ENCODE measurements at regions not wholly inside any gene's neighbourhood (a gene's known extent, or its start where the extent isn't known, plus 50 kb on each side); places are given as distances from the start of the nearest gene placed in this dataset.
"Not testable (repeated sequence)": the region's sequence is repeated elsewhere in the genome, so short reads cannot be mapped to it uniquely, and the experiment has no call there.

DNA sequence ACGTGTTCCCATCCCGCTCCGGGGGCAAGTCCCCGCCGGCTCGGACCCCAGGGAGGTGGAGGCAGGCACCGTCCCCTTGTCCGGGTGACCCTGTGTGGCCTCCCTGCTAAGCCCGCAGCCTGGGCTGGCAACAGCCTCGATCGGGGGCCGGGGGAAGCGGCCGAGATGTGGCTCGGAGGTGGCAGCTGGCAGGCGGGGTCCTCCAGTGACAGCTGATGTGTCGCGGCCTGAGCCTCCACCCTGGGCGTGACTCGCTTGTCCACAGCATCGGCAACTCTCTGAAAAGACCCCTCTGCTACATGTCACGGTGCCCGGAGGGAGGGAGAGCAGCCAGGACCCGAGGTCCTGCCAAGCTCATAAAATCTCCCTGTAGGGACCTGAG, 124.8 kb upstream of the IRX4 start:
- DNase-seq (ENCODE audit: low spot score), result no peak

- DNase-seq (ENCODE audit: low spot score), result no peak
Observed at GRCh38 chr5:2006971-2007291, 124.2 kb upstream of the IRX4 start.

GRCh38 chr5:2006193-2006970, 123.7 kb upstream of the IRX4 start:
- DNase-seq (ENCODE audit: low spot score), result no peak

GRCh38 chr5:2005101-2006041, 122.6 kb upstream of the IRX4 start:
- no peak for DNase-seq (ENCODE audit: low spot score)

GRCh38 chr5:2003690-2004365, 121.1 kb upstream of the IRX4 start:
- DNase-seq (ENCODE audit: low spot score), result no peak

- no peak for DNase-seq (ENCODE audit: low spot score)
Observed at GRCh38 chr5:2003206-2003605, 120.5 kb upstream of the IRX4 start.

DNA sequence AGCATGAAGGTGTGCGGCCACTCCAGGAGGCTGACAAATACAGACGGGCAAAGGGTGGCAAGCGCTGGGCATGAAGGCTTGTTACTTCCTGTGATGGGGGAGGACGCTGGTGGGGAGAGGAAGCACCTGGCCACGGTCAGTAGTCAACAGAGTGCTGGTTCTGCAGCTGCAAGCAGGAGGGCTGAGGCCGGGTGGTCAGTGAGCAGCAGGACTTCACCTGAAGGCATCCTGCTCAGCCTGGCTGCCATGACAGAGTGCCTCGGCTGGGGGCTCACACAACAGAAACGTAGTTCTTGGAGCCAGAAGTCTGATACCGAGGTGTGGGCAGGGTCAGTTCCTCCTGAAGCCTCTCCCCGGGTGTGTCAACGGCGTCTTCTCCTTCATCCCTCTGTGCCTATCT, 118.6 kb upstream of the IRX4 start:
- DNase-seq (ENCODE audit: low spot score), result no peak

- no peak for DNase-seq (ENCODE audit: low spot score)
Observed at GRCh38 chr5:2000591-2000990, 117.9 kb upstream of the IRX4 start.

- DNase-seq (ENCODE audit: low spot score), result no peak
Observed at GRCh38 chr5:1999794-2000193, 117.1 kb upstream of the IRX4 start.

- DNase-seq (ENCODE audit: low spot score), result no peak
Observed at GRCh38 chr5:1998716-1999317, 116.1 kb upstream of the IRX4 start.

GRCh38 chr5:1998348-1998669, 115.6 kb upstream of the IRX4 start:
- DNase-seq (ENCODE audit: low spot score), result no peak

DNA sequence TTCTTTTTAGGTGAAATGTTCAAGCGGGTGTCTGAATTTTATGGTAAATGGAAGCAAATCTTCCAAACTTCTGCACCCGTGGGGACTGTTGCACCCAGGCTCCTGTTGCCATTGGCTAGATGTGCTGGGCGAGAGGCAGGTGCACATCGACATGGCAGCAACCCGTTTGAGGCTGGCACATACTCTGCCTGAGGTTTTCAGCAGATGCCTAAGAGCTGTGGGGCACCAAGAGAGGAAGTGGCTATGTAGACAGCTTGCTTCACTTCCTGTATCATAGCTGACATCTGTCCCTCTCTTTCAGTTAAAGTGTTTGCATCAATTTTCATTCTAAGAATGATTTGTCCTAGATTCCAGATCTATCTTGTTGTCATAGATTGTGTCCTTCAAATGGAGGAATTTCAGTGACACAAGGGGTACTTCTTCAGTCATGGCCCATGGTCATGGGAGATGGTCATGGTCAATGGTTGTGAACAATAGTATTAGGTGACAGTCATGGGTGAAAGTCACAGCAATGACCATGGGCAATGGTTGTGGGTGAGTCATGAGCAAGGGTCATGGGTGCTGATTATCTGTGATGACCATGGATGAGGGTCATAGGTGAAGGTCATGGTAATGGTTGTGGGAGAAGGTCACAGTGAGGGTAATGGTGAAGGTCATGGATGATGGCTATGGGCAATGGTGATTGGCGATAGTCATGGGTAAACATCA, 115.1 kb upstream of the IRX4 start:
- no peak for DNase-seq (ENCODE audit: low spot score)

DNA sequence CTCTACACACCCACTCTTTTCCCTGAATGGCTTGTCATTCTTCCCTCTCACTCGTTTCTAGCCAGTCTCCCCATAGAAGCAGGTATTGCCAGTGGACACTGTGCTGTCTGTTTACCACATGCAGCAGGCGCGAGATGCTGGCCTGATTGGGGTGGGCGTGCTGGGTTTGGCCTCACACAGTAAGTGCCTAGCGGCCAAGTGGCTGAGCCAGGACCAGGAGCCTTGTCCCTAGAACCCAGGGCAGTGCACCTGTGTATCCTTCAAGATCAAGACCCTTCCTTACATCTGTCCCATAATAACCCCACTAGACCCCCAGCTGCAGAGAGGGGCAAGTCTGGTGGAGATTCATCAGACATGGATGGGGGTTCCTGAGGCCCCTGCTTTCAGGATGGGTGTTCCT, 112.8 kb upstream of the IRX4 start:
- DNase-seq (ENCODE audit: low spot score), result no peak

DNA sequence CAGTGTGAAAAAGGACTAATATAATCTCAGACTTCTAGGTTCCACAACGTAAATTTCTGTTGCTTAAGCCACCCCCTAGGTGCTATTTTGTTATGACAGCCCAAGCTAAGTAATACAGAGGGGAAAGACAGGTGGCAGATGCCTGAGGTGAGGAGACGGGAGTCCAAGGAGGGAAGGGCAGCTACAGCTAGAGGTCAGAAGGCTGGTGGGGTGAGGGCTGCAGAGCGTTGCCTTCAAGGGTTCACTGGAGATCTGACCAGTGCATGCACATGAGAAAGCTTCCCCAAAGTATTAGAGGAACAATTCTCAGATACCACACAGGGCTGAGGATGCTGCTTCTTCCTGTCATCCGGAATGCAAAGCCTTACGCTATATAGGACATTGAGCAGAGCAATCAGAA, 104.7 kb upstream of the IRX4 start:
- no peak for DNase-seq (ENCODE audit: low spot score)

- DNase-seq (ENCODE audit: low spot score), result no peak
Observed at GRCh38 chr5:1985781-1986180, 103.1 kb upstream of the IRX4 start.

DNA sequence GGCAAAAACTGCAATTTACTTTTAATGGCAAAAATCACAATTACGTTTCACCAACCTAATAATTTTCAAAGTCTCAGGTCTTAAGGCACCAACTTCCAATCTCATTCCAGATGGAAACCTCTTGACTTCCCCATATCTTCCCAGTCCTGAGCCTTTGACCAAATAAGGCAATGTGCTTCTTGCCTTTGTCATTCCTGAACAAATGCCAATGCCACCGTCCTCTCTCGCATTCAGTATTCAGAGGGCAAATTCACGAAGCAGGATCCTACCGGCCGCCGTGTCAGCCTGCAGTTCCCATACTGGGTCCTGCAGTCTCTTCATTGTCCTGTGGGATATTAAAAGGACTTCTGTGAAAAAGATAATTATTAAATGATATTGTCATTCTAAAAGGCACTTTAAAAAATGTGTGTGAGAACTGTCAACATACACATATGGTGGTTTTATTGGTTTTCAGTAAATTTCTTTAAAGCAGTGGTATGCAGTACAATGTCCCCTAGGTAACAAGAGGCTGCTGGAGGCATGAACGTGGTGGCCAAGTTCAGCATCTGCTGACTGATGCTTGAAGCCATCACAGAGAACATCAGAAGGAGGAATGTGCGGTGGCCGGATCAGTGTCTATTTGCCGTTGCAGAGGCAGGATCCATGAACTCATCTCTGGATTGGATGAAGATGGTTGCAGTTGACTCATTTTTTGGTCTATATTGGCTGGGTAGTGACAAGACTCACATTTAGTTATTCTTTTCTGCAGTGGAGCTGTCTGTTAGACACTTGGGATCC, 101.4 kb upstream of the IRX4 start:
- DNase-seq (ENCODE audit: low spot score), result no peak

DNA sequence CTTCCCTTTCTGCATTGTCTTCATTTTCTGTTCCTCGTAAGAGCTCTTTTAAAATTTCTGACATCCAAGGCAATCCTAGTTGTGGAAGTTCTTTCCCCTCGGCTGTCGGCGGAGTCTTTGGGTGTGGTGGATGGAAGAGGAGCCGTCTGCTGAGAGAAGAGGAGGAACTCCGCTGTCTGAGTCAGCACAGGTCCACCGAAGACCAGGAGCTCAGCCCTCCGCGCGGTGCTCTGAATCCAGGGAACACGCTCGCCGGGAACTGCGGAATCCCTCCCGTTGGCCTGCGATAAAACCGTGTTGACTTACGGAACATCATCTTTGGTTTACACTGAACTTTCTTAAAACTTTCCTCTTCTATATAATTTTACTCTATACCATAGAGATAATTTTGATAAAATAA, 100.7 kb upstream of the IRX4 start:
- DNase-seq (ENCODE audit: low spot score), result no peak

GRCh38 chr5:1982561-1982960, 99.8 kb upstream of the IRX4 start:
- not testable (repeated sequence) for DNase-seq (ENCODE audit: low spot score)

DNA sequence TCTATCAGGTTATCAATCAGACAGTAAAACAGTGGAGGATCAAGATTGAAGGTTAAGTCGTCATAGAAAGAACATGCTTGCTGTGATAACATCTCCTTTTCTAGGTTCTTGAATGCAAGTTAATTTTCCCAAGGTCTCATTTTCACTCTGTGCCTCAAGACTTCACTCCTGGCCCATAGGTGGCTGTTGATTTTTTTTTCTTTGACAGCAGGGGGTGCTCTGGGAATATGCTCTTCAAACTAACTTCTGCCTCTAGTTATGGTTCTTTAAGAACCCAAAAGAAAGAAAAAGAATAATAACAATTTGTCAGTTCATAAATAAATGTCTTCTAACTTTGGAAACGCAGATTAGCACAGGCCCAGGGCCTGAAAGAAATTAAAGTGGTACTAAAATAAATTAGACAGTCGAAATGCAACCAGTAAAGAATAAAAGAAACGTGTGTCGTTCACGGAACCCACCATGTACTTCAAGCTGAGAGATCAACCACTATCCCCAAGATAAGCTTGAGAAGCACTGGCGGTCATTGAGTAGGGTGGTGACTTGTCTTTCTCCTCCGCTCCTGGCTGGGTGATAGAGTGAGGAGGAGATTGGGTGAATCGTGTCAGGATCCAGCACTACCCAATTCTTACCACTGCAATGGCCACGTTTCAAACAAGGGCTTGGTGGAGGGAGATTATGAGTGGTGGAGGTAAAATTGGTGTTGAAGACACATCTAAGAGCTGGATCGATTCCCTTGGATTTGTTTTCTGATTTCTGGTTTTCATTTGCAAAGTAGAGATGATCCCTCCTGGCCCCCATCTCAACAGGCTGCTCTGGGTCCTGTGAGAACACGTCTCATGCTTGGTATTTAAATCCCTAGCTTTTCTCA, 93.4 kb upstream of the IRX4 start:
- no peak for DNase-seq (ENCODE audit: low spot score)

GRCh38 chr5:1975406-1975715, 92.6 kb upstream of the IRX4 start:
- no peak for DNase-seq (ENCODE audit: low spot score)

Data from HuH-7.5 (cell line).